ENCODE measurements at regions not wholly inside any gene's neighbourhood (a gene's known extent, or its start where the extent isn't known, plus 50 kb on each side); places are given as distances from the start of the nearest gene placed in this dataset.
A peak's percentile ranks its signal among the peaks of the same experiment; 100 is the strongest.

- FAIRE-seq, result no peak
- Histone ChIP-seq H3K9me3 (no peaks in the 10 kb centered on the region), H3K4me3 (no peak overlapping the region), H3K4me1 (peaks cover 19% of the 10 kb centered on the region), H3K4me2 (no peak overlapping the region), H3K27ac (peak overlapping the region in 1 of 2 experiments; percentile 66; a peak in 2 of 6 replicates)
- WGBS (ENCODE audit: missing lambda C conversion rate), result 90% methylated on average over 1 of the region's 1 CpG
- no peak for DNase-seq (ENCODE audit: low read depth in 1 of 2, low spot score in 1 of 2)
- no peak for ATAC-seq
- CTCF ChIA-PET, result interaction anchor here (1.5 to 3.6 kb wide), 3 partner anchors 12 to 387 kb away, joined by 3 to 10 read pairs (median 8); no protein-coding TSS in a partner anchor
- POLR2A ChIA-PET, result no interaction called here
- TF ChIP-seq NFE2L2 (conservative IDR thresholded peaks at IDR 0.05; ENCODE audit: low read length), result no peak
- TF ChIP-seq TFCP2L1 (CRISPR knock-in tag; IDR thresholded peaks at IDR 0.05), result no peak
- TF ChIP-seq TP53 (CRISPR knock-in tag; IDR thresholded peaks at IDR 0.05), result no peak
- no peak for TF ChIP-seq MAFK (IDR thresholded peaks at IDR 0.05; ENCODE audit: partially characterized antibody)
- TF ChIP-seq MYC (IDR thresholded peaks at IDR 0.05; ENCODE audit: borderline replicate concordance, low read length), result no peak
- no peak for TF ChIP-seq BCL3 (IDR thresholded peaks at IDR 0.05)
- no peak for TF ChIP-seq ESRRA (IDR thresholded peaks at IDR 0.05; ENCODE audit: borderline replicate concordance, low read length)
- no peak for TF ChIP-seq KDM5A (IDR thresholded peaks at IDR 0.05)
- no peak for TF ChIP-seq NR3C1 (IDR thresholded peaks at IDR 0.05)
- TF ChIP-seq RAD21 (conservative IDR thresholded peaks at IDR 0.05 in 1 of 2, IDR thresholded peaks at IDR 0.05 in 1 of 2), result no peak
- TF ChIP-seq USF2 (IDR thresholded peaks at IDR 0.05), result no peak
- TF ChIP-seq RFX5 (IDR thresholded peaks at IDR 0.05), result no peak
- no peak for TF ChIP-seq RNF2 (IDR thresholded peaks at IDR 0.05; ENCODE audit: borderline replicate concordance, low read depth)
- TF ChIP-seq CHD4 (IDR thresholded peaks at IDR 0.05; ENCODE audit: borderline replicate concordance), result no peak
- no peak for TF ChIP-seq CBX2 (IDR thresholded peaks at IDR 0.05; ENCODE audit: borderline replicate concordance, low read depth)
These were observed 508.7 kb upstream of the DIPK2B start for GRCh38 chrX:45709381-45709780.

- no peak for DNase-seq (ENCODE audit: low read depth in 1 of 2, low spot score in 1 of 2)
- ATAC-seq, result no peak
- FAIRE-seq, result no peak
- Histone ChIP-seq H3K4me2 (no peak overlapping the region), H3K4me1 (0 out of 3 replicates have a peak, but pooled peaks cover 3% of the 10 kb centered on the region), H3K27ac (no peak overlapping the region), H3K4me3 (no peak overlapping the region), H3K9me3 (no peaks in the 10 kb centered on the region)
- CTCF ChIA-PET, result no interaction called here
- no peak for TF ChIP-seq ELK1 (IDR thresholded peaks at IDR 0.05; ENCODE audit: low read depth, low read length)
- no peak for TF ChIP-seq BCL3 (IDR thresholded peaks at IDR 0.05)
- no peak for TF ChIP-seq CHD4 (IDR thresholded peaks at IDR 0.05; ENCODE audit: borderline replicate concordance)
- POLR2A ChIA-PET, result no interaction called here
- 84% methylated on average over 3 of the region's 3 CpGs for WGBS (ENCODE audit: missing lambda C conversion rate)
These were observed 498.5 kb upstream of the DIPK2B start for GRCh38 chrX:45699158-45699557.

- Histone ChIP-seq H3K4me3 (no peak overlapping the region), H3K27ac (no peak overlapping the region), H3K4me1 (0 out of 3 replicates have a peak, but pooled peaks cover 3% of the 10 kb centered on the region), H3K9me3 (no peaks in the 10 kb centered on the region), H3K4me2 (no peak overlapping the region)
- no peak for FAIRE-seq
- CTCF ChIA-PET, result no interaction called here
- no peak for ATAC-seq
- POLR2A ChIA-PET, result no interaction called here
- 59% methylated on average over 7 of the region's 7 CpGs for WGBS (ENCODE audit: missing lambda C conversion rate)
- peak in 1 of 2 experiments; percentile 8 for DNase-seq (ENCODE audit: low read depth in 1 of 2, low spot score in 1 of 2)
- TF ChIP-seq FOSL2 (IDR thresholded peaks at IDR 0.05) (no peak), FOSL2 (CRISPR knock-in tag; IDR thresholded peaks at IDR 0.05) (no peak), PHF8 (IDR thresholded peaks at IDR 0.05; ENCODE audit: borderline replicate concordance, low read depth) (no peak), HDAC2 (IDR thresholded peaks at IDR 0.05) (no peak), HOXA7 (CRISPR knock-in tag; IDR thresholded peaks at IDR 0.05) (no peak), KDM5A (IDR thresholded peaks at IDR 0.05) (no peak), REST (IDR thresholded peaks at IDR 0.05) (no peak), GATA3 (IDR thresholded peaks at IDR 0.05; ENCODE audit: borderline replicate concordance) (no peak), NFE2L2 (conservative IDR thresholded peaks at IDR 0.05; ENCODE audit: low read length) (no peak), ESRRA (IDR thresholded peaks at IDR 0.05; ENCODE audit: borderline replicate concordance, low read length) (no peak), HOXB13 (CRISPR knock-in tag; IDR thresholded peaks at IDR 0.05; ENCODE audit: low read depth) (no peak), EHF (CRISPR knock-in tag; IDR thresholded peaks at IDR 0.05) (no peak), MAX (IDR thresholded peaks at IDR 0.05) (no peak)
These were observed 496.9 kb upstream of the DIPK2B start for GRCh38 chrX:45697591-45697990.
